DMS153 treated with DMSO at 0.1 percent for 48 hours (cell line): ENCODE measurements at regions not wholly inside any gene's neighbourhood (a gene's known extent, or its start where the extent isn't known, plus 50 kb on each side); places are given as distances from the start of the nearest gene placed in this dataset.
"Not testable (repeated sequence)": the region's sequence is repeated elsewhere in the genome, so short reads cannot be mapped to it uniquely, and the experiment has no call there.

ENCODE experiments used
- DNase-seq: peaks from one replicate; lab custom pipeline; 2025; ENCODE audit not compliant: unreplicated experiment; lab: John Stamatoyannopoulos, UW

DNA sequence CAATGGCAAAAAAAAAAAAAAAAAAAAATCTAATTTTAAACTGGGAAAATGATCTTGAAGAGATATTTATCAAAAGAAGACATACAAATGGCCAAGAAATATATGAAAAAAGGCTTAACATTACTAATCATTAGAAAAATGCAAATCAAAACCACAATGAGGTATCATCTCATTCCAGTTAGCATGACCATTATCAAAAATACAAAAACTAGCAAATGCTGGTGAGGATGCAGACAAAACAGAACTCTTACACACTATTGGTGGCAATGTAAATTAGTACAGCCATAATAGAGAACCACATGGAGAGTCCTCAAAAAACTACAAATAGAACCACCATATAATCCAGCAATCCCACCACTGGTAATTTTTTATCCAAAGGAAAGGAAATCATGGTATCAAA lies 489.6 kb downstream of the TNS3 start:
- DNase-seq = no peak

DNA sequence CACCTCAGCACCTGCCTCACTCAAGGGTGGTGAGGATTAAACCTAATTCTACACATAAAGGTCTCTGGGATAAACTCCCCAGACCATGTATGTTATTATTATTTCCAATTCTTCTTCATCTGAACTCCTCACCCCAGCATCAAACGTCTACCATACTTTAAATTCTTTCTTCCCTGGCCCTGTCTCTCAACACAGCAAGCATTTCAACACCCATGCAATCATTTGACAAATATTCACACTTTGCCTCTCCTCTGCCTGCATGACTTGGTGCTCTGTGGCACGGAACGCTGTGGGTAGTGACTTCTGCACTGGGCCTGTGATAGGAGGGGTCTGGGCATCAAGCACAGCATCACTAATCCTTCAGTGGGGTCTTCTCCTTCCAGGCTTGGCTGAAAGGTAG lies 490.8 kb downstream of the TNS3 start:
- no peak for DNase-seq

DNA sequence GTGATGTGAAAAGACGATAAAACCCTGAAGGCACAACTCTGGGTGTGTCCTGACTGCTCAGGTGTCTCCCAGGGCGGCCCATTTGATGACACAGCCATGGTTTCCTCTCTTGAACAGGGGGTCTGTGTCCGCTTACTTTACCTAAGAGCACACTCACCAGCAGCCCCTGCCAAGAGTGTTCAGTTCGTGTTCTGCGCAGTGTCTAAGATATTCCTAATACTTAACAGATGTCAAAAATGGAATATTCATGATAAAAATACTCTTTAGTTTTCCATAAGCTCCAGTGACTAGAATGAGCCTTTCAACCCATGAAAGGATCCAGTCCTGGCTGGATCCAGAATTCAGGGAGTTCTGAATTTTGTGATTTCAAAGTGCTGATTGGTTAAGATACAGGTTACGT lies 492.4 kb downstream of the TNS3 start:
- no peak for DNase-seq

DNA sequence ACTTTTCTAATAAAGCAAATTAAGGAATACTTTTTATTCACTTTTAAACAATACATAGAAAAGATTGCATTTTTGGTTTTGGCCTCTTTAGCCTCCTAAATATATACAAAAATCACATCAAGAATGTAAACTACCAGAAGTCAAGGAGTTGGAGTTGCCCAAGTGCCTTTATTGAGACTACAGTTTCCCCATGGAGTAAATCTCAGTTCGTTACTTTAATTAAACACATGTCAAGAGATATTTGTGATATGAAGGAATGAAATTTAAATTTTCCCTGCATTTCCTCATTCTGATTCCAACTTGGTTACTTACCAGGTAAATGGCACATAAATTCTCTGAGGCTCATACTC lies 492.9 kb downstream of the TNS3 start:
- DNase-seq = no peak

DNA sequence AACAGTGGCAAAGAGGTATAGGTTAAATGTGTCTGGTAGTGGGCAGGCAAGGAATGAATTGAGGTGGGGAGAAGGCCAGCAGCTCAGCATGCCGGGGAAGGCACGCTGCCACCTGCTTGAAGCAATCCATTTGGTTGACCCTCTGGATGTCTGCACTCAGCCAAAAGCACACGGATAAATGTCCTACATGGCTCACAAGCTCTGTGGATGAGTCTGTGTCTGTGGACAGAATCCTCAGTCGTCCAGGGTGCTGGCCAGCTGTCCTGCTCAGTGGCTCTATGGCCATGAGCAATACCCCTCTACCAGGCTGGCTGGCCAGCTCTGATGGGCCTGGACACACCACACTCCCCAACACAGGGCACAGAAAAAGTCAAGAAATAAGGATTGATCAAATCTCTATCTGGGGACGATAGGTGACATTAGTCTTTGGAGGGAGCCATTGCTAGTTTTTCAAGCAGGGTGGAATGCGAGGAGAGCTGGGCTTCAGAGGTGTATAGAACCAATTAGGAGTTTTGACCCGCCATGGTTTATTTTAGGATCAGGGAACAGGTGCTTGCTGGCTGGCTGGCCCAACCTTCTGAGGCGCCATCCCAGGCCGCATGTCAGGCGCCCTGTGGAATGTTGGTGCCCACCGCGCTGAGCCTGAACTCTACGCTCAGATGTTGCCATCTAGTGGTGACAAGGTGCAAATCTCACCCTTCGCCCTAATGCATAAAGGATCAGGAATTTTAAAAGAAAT lies 493.4 kb downstream of the TNS3 start:
- peak; percentile 42 for DNase-seq

DNA sequence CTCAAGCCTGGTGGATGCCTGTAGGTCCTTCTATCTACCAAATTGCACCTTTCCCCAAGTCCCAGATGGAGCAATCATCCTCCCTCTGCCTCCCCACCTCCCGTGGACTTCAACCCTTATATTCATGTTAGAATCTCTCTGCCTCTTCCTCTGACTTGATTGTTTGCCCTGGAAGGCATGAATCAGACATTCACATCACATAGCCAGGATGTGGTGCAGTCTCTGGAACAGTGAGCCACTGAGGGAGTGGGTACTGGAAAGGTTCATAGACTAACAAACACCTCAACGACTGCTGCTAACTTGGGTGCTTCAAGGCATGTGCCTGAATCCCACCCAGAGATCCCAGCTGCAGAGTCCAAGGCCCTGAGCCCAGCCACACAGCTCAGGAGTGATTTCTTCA lies 494.0 kb downstream of the TNS3 start:
- no peak for DNase-seq

DNA sequence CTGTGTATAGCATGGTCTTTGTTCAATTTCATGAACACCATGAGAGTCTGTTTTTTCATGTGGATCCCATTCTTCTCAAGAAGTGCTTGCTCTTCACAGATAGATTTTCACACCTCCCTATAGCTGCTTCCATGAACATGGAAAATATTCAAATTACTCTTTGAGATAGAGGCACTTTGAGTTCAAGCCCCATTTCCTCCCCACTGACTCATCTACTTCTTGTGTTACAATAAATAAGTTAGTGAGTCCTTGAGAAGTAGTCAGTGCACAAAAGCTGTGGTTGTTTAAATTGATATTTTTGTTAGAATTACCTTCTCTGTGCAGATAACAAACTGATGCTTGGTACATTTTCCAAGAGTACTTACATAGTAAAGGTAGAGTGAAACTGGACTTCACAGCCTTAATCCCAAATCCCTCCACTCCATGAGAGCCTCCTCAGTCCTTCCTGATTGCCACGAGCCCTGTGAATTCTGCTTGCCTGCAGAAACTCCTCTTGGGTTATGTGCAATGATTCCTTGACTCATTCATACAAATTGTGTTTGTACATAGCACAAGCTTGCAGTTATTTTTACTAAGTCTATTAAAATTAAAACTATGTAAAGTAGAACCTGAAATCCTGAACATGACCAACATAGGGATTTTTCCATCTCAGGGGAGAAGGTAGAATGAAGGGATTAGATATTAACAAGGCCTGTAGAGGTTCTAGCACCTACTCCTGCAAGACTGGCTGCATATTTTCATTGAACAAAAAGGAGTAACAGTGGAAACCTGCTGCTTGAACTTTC lies 496.2 kb downstream of the TNS3 start:
- DNase-seq = no peak

DNA sequence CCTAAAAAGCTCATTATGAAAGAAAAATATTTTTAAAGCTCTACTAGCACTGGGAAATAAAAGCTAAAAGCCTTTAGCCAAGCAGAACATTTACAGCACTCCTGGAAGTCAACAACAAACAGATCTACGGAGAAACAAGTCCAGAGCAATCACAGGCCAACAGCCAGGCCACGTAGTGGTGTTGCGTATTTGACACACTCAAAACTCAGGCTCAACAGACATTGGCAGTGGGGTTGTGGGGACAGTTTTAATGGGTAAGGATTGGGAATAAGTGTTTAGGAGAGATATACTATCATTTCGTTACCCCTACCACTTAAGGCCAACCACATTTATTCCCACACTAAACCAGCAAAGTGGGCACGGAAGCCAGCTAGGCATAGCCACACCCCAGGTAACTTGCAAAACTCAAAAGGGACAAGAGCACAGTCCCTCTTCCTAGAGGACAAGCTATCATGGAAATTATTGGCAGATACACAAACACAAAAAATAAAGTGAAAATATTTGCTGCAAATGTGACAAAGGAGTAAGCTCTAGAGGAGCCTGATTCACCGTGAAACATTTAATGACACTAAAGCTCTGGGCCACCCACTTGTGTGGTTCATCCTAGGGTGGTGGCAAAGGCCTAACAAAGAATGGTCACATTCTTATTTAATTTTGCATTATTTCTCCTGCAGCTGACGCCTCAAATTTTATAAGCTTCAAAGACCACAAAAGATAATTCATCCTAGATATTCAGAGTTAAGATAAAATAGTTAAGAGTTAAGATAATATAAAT lies 498.2 kb downstream of the TNS3 start:
- DNase-seq = no peak

DNA sequence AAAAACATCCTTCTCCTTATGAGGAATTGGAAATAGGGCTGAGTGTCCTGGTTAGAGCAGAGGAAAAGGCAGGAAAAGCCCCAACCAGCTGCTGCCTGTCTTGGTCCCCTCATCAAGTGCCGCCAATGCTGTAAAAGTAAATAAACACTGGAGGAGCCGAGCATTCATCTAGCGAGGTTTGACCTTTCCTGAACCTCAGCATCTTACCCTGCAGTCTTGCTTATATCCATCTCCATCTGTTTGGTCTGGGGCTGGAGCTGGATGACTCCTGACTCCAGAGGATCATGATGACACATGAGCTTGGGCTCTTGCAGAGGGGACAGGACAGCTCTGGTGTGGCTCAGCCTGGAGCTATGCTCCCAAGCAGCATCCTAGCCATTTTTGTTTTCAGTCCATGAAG lies 501.1 kb downstream of the TNS3 start:
- peak; percentile 15 for DNase-seq

DNA sequence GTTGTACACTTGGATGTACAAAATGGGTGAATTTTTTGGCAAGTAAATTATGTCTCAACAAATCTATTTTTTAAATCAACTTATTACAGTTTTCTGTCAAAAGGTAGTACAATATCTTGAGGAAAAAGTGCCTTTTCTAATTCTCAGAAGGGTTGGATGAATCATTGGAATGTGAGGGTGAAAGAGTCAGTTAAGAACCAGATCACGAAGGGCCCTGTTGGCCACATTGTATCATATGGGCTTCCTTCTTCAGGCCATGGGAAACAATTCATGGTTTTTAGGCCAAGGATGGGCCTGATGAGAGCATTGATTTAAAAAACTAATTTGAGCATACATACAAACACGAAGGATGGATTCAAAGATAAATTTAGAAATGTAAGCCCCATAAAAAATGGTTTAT lies 503.7 kb downstream of the TNS3 start:
- no peak for DNase-seq

DNA sequence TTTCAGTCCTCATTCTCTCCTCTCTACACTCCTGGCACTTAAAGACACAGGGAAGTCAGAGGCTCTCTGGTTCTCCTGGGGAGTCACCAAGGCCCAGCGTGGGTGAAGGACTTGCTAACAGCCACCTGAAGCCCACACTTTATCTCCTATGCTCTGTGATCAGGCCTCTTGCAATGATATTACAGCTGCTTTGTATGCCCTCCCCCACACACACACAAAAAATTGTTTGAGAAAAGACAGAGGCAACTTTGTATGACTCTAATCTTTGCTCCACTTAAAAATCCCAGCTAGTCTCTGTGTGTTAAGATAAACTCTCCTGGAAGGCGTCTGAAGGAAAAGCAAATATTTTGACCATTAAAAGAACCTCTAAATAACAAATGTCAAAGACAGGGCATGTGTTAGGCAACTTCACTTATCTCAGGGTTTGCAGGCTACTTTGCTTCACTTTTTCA lies 507.2 kb downstream of the TNS3 start:
- no peak for DNase-seq

DNA sequence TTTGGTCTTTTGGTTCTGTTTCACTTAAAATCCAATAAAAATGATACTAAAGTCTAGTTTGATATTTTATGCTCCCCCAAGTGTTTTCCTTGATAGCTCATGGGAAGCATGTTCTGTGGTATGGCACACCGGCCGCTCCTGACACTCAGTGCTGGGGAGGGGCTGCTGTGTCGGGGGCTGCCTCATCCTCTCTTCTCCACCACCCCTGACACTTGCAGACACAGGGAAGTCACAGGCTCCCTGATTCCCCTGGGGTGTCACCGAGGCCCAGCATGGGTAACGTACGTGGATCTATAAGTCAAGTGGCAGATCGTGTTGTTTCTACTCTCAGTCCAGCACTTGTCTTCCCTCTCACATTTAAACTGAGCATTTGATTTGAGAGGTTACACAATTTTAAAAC lies 508.6 kb downstream of the TNS3 start:
- no peak for DNase-seq

DNA sequence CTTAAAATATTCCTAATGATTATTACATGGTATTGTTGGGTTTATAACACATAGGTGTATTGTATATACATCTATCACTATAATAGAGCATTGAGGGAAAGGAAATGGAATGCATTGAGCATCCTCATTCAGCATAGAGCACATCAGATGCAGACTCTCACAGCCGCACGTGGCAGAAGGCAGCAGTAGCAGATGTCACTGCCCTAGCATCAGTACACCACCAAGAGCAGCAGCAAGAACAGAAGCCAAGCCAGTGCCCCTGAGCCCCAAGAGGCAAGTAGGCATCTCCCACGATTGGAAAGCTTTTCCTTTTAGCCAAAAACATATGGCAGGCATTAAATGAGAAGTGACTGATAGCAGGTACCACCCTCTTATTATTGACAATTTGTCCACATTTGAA lies 510.0 kb downstream of the TNS3 start:
- no peak for DNase-seq

DNA sequence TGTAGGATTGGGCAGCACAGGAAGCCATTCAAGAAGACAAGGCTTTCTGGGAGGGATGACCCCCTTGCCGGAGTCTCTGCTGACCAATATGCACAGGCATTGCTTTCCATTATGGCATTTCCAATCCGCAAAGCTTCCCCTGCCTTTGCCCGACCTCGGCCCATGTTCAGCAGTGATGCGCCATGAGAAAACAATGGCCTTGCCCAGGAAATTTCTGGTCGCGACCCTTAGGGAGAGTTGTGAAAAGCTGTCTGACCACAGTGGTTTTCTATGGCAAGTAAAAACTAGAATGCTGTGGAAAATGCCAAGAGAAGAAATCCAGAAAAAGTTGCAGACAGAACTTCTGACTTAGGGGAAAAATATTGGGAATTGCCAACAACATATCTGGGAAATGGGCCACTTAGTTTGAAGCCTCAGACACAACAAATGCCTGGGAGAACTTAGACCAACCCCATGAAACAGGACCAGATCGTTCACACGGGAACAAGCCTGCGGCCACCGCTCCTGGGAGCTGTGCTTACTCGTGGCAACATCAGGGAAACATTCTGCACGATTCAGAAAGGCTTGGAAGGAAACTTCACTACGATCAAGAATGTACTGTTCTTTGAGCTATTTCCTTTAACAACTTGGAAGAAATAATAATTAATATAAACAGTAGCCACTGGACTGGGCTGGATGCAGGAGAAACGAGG lies 512.4 kb downstream of the TNS3 start:
- DNase-seq = no peak

DNA sequence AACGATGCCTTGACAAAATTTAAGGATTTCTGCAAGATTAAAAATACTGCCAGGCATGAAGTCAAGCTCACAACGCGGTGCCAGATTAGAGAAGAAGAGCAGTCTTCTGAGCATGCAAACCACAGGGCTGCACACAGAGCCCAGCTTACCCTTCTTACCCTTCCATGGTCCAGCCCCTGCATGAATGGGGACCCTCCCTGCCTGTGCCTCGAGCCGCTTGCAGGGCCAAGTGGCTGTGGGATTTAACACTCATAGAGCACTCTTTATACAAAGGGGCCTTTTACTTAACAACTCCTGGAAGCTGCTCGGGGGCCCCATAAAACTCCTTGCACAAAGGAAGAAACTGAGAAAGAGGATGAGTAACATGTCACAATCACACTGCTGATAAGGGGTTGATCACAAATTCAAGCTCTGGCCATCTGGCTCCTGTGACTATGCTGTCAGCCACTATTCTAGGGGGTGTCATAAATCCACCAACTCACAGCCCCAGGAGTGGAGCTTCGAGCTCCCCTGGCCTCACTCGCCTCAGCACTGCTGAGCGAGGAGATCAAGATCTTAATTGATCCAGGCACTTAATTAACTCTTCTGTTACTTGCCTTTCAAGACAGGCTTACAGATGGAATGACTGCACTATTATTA lies 514.8 kb downstream of the TNS3 start:
- DNase-seq = no peak

DNA sequence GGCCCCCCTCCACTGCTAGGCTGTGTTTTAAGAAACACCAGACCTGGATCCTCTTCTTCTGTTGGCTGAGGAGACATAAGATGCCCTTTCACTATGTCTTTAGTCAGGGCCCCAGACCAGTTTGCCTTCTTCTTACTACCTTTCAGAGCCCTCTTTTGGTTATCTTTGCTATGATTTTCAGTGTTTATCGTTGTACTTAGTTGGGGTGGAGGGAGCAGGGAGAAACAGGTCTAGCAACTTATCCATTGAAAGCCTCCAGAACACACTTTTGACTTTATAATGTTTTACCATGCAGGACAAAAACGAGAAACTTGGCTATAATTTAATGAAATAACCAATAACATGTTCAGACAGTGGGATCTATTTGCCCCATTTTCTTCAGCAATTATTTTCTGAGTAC lies 525.2 kb downstream of the TNS3 start:
- DNase-seq = no peak

DNA sequence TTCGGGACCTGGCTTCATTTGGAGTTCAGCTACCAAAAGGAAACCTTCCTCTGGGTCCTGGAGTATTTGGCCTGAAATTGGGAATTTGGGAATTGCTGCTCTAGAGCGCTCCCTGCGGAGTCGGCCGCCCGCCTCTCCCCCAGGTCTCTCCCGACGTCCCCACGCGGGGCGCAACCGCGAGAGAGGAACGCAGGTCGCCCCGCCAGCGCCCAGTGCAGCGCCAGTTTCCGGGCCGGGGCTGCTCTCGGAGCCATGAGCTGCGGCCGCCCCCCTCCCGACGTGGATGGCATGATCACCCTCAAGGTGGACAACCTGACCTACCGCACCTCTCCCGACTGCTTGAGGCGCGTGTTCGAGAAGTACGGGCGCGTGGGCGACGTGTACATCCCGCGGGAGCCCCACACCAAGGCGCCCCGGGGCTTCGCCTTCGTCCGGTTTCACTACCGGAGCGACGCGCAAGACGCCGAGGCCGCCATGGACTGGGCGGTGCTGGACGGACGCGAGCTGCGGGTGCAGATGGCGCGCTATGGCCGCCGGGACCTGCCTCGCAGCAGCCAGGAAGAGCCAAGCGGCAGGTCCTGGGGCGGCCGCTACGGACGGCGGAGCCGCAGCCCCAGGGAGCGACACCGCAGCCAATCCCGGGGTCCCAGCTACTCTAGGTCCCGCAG lies 529.2 kb downstream of the TNS3 start:
- not testable (repeated sequence) for DNase-seq

DNA sequence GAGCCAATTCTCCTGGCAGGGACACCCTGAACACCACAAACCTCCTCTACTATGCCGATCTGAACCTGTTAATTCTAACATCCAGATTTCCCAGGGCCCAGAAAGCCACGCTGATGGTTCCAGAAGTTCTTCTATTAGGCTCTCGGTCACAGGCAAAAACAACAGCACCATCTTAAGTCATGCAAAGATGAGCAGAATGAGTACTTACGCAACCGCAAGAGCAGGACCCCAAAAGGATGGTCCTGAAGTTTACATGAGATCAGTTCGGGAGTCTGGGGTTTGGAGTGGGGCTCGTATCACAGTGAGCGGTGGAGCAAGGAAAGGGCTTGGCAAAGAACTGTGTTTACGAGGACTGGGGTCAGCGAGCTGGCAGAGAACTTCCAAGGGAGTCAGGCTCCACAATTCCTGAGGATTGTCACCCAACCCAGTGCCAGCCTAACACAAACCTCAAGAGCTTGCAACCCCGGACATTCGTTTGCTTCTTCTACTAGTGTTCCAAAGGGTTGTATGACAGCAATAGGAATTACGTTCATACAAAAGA lies 532.6 kb downstream of the TNS3 start:
- no peak for DNase-seq

DNA sequence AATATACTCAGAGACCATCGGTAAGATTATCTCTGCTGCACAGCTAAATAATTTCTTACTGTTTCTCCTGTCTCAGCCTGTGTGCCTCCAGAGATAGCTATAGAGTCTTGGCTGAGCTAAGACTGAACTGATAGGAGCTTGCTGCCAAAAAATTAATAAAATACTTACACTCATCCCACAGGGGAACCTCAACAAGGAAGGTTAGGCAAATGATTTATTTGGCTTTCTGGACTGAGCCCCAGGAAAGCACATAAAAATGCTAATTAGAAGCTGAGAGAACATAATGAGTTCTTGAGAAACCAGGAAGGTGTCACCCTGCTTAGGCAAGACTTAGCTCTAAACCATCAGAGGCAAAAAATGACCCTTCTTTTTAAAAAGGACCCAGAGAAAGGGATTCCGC lies 534.5 kb downstream of the TNS3 start:
- no peak for DNase-seq

DNA sequence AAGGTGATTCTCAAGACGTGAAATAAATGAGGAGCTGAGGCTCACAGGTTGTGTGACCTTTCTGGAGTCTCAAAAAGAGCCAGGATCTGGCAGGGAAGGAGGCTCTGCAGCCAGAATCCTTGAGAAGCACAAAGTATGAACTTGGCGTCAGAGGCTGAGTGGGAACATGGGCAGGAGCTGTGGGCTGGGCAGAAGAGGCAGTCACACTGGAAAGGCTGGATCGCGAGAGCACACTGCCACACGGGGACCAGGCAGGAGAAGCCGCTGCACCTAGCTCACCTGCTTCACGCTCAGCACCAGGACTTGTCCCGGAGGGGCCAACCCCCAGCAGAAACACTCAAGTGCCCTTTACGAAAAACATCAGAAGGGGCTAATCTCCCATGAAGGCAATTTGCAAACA lies 535.0 kb downstream of the TNS3 start:
- DNase-seq = no peak
